ENCODE measurements at regions not wholly inside any gene's neighbourhood (a gene's known extent, or its start where the extent isn't known, plus 50 kb on each side); places are given as distances from the start of the nearest gene placed in this dataset.
A peak's percentile ranks its signal among the peaks of the same experiment; 100 is the strongest.

DNA sequence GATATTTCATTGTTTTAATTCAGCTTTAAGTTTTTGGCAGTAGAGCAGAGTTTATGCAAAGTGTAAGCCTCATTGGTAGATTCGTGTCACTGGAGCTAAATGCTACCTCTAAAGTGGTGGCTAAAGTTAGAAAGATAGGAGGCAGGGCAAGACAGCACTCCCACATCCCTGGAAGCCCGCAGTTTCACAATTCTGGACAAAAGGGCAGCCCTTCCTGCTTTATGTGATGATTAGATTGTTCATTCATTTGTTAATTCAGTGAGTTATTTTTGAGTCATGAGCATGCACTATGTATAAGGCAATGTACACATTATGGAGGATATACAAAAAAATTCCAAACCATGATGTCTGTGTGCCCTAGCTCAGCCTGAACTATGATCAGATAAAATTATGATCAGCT is 52.1 kb upstream of the EIF3M start:
- DNase-seq (ENCODE audit: low read depth in 2 of 2), result peak; percentile 41

DNA sequence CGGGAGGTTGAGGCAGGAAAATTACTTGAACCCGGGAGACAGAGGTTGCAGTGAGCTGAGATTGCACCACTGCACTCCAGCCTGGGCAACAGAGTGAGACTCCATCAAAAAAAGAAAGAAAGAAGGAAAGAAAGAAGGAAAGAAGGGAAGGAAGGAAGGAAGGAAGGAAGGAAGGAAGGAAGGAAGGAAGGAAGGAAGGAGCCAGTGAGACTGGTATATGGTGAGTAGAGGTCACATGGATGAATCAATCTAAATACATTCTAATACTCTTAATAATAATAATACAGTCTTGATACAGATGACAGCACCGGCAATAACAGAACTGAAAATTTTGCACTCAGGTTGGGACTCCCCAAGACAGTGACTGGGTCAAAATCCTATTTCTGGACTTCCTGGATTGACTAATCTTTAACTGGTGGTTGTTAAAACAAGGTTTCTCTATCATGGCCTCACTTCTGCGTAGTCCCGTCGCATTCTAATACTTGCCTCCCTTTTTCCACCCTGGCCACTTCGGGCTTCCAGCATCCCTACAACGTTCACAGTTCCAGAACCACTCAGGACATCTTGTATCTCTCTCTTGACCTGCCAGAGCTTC is 53.5 kb upstream of the EIF3M start:
- no peak overlapping the region for H3K4me3 ChIP-seq (replicated peaks in 1 of 2; ENCODE audit: low read depth in 2 of 2, low read length in 2 of 2)
- TF ChIP-seq, protein P1, sequence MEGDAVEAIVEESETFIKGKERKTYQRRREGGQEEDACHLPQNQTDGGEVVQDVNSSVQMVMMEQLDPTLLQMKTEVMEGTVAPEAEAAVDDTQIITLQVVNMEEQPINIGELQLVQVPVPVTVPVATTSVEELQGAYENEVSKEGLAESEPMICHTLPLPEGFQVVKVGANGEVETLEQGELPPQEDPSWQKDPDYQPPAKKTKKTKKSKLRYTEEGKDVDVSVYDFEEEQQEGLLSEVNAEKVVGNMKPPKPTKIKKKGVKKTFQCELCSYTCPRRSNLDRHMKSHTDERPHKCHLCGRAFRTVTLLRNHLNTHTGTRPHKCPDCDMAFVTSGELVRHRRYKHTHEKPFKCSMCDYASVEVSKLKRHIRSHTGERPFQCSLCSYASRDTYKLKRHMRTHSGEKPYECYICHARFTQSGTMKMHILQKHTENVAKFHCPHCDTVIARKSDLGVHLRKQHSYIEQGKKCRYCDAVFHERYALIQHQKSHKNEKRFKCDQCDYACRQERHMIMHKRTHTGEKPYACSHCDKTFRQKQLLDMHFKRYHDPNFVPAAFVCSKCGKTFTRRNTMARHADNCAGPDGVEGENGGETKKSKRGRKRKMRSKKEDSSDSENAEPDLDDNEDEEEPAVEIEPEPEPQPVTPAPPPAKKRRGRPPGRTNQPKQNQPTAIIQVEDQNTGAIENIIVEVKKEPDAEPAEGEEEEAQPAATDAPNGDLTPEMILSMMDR (IDR thresholded peaks at IDR 0.05; ENCODE audit: low read depth, low read length), result no peak
- DNase-seq (ENCODE audit: low read depth in 2 of 2), result no peak

More for the DNA sequence above, 52.1 kb upstream of the EIF3M start:
- TF ChIP-seq, protein P1 (IDR thresholded peaks at IDR 0.05; ENCODE audit: low read depth, low read length), result no peak
- no peak overlapping the region for H3K4me3 ChIP-seq (replicated peaks in 1 of 2; ENCODE audit: low read depth in 2 of 2, low read length in 2 of 2)

DNA sequence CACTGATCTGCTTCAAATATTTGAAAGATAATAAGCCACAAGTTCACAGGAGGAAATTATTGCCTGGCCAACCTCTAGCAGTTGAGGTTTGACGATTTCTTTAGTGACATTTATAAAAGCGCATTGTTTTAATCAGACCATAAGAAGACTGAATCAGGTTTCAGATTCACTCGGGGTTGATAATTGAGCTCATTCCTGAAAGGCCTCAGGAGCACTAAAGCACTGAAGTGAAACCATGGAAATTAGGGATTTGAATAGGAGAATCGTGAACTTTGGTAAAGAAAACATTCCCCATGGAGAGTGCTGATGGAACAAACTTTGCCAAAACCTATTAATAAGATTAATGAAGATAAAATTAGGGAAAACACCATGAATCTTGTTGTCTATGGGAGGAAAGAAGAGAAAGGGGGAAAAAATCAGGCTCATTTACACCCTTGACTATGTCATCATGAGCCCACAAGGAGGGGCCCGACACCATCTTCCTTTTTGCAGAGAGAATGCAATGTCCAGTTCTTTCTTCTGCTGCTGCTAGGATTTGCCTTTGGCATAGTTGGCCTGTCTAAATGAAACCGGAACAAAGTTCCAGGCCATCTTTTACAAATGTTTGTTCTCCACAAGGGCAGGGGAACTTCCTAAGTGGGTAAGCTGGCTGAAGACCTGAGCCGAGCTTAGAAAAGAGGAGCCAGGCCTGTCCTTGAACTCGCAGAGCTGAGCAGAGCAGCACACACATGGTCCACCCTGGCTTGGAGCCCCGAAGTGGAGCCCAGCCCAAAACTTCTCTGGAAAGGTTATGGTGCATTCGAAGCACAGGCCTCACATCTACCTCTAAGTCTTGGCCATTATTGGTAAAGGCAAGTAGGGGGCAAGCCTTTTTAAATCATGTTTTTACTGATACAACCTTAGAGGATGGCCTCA is 56.1 kb upstream of the EIF3M start:
- TF ChIP-seq, protein P1 (IDR thresholded peaks at IDR 0.05; ENCODE audit: low read depth, low read length), result no peak

DNA sequence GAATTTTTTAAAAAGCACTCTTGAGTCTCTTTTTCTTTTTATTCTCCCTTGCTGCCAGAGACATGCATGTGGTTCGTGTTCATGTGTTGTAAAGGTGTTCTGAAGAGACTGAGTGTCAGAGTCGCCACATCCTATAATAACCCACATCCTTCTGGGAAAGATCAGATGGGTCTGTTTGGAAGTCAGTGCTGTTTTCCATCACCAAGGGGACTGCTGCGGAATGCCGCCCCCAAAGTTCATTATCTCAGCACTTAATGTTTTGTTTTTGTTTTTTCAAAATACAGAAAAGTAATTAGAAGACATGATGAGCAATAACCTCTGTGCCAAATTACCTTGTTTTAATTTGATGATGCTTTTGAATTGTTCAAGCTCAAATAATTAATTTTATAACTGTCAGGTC is 56.9 kb upstream of the EIF3M start:
- TF ChIP-seq, protein P1 (IDR thresholded peaks at IDR 0.05; ENCODE audit: low read depth, low read length), result no peak
- no peak for DNase-seq (ENCODE audit: low read depth in 2 of 2)
- H3K4me3 ChIP-seq (replicated peaks in 1 of 2; ENCODE audit: low read depth in 2 of 2, low read length in 2 of 2), result no peak overlapping the region

More for the DNA sequence above, 56.1 kb upstream of the EIF3M start:
- H3K4me3 ChIP-seq (replicated peaks in 1 of 2; ENCODE audit: low read depth in 2 of 2, low read length in 2 of 2), result no peak overlapping the region
- no peak for DNase-seq (ENCODE audit: low read depth in 2 of 2)

DNA sequence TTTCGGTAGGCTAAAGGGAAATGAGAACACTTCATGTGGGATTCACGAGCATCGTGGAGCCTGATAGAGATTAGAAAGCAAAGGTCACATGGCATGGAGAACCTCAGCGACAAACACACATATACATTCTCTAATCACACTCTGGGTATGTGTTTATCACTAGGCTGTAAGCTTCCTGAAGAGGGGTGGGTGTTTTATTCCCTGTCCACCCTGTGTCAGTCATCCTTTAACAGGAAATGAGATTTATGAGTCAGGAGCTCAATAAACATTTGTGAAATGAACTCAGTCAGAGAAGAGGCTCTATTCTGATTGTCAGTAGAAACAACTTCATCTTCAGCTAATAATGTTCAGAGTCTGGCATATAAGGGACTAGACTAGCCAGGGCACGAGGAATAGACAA is 71.7 kb upstream of the EIF3M start:
- no peak overlapping the region for H3K4me3 ChIP-seq (replicated peaks in 1 of 2; ENCODE audit: low read depth in 2 of 2, low read length in 2 of 2)
- DNase-seq (ENCODE audit: low read depth in 2 of 2), result peak; percentile 13 to 18
- TF ChIP-seq, protein P1 (IDR thresholded peaks at IDR 0.05; ENCODE audit: low read depth, low read length), result no peak

DNA sequence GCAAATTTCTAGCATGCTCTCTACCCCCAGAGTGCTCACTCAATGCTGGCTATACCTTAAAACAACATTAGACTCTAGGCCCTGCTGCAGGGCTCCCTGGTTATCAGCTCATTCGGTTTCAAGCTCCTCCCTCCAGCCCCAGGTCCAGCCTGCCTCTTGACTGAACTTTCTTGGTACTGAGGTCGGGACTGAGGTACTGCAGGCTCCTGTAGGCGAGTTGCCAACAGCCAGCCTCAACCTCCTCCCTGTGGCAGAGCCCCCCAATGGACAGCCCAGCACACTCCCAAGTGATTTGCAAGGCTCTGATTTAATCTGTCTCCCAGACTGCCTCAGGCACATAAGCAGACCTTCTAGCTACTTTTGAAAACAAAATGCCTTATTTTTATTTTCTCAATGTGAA is 73.6 kb upstream of the EIF3M start:
- DNase-seq (ENCODE audit: low read depth in 2 of 2), result no peak
- H3K4me3 ChIP-seq (replicated peaks in 1 of 2; ENCODE audit: low read depth in 2 of 2, low read length in 2 of 2), result no peak overlapping the region
- TF ChIP-seq, protein P1 (IDR thresholded peaks at IDR 0.05; ENCODE audit: low read depth, low read length), result no peak
